A549 (cell line): ENCODE measurements at regions not wholly inside any gene's neighbourhood (a gene's known extent, or its start where the extent isn't known, plus 50 kb on each side); places are given as distances from the start of the nearest gene placed in this dataset.
A peak's percentile ranks its signal among the peaks of the same experiment; 100 is the strongest.

Experiments
- ATAC-seq, 2 experiments: fragments of 200-7000 bp in 1 of 2; fragments of >200 bp in 1 of 2; cut with Nextera tagmentation in 1 of 2; cut with Tn5 transposase in 1 of 2; 3 replicates each; pipeline versions ENCODE4 v1.8.0 to v1.9.1; 2018 to 2020; ENCODE audit warnings: mild to moderate bottlenecking in 1 of 2, moderate library complexity in 1 of 2
- CTCF ChIA-PET: fragments of 300-600 bp; sonication (Branson Sonifier 250); formaldehyde crosslinking; extraction: SDS; loops from one replicate; lab custom pipeline; 2021; ENCODE audit warnings: antibody characterized with exemption, inconsistent platforms; lab: Yijun Ruan, JAX
- POLR2A ChIA-PET: fragments of 350-600 bp; formaldehyde crosslinking; extraction: SDS; loops from one replicate; lab custom pipeline; 2021; ENCODE audit warnings: antibody characterized with exemption, inconsistent platforms; lab: Yijun Ruan, JAX
- DNase-seq, 2 experiments: peaks; one replicate each; pipeline versions ENCODE4 v3.0.0 to v3.0.0-alpha.2; 2011 to 2016; ENCODE audit warnings: low read depth in 1 of 2, low spot score in 1 of 2
- FAIRE-seq: peaks from 2 replicates; lab custom pipeline; 2011; peaks lifted over from hg19 to GRCh38; lab: Jason Lieb, UNC
- H3K27ac ChIP-seq, 2 experiments: fragments of >200 bp; sonication (Bioruptor Twin); formaldehyde crosslinking; 3 replicates each; pipeline ENCODE4 v1.5.1; 2016 to 2017
- H3K4me1 ChIP-seq: fragments of >200 bp; sonication (Bioruptor Twin); formaldehyde crosslinking; 3 replicates; pipeline ENCODE4 v1.6.1; 2016
- H3K4me2 ChIP-seq: fragments of >200 bp; sonication (Bioruptor Twin); formaldehyde crosslinking; 3 replicates; pipeline ENCODE4 v1.6.1; 2016
- H3K4me3 ChIP-seq: fragments of >200 bp; sonication (Bioruptor Twin); formaldehyde crosslinking; 3 replicates; pipeline ENCODE4 v1.5.1; 2016
- H3K9me3 ChIP-seq: fragments of >200 bp; sonication (Bioruptor Twin); formaldehyde crosslinking; 3 replicates; pipeline ENCODE4 v1.6.1; 2016
- ATOH8 ChIP-seq: fragments of 250-450 bp; sonication (Bioruptor Pico); IDR thresholded peaks from 2 replicates; pipeline ENCODE4 v1.5.0; 2020; ENCODE audit warnings: low read depth, mild to moderate bottlenecking, moderate library complexity
- BCL3 ChIP-seq: fragments of >200 bp; sonication (Bioruptor Twin); formaldehyde crosslinking; IDR thresholded peaks from 3 replicates; pipeline ENCODE4 v1.6.1; 2016
- BHLHE40 ChIP-seq: IDR thresholded peaks from 2 replicates; pipeline ENCODE4 v1.6.1; 2012; ENCODE audit warnings: low read depth, low read length, inconsistent platforms
- CHD4 ChIP-seq: fragments of 200-600 bp; sonication (generic); IDR thresholded peaks from 2 replicates; pipeline ENCODE4 v1.6.1; 2016; ENCODE audit warnings: antibody characterized with exemption, mild to moderate bottlenecking, borderline replicate concordance
- CTCF ChIP-seq: fragments of >200 bp; sonication (Bioruptor Twin); formaldehyde crosslinking; IDR thresholded peaks from 3 replicates; pipeline ENCODE4 v1.5.1; 2016
- ESRRA ChIP-seq: fragments of 150-350 bp; IDR thresholded peaks from 2 replicates; pipeline ENCODE4 v1.6.1; 2014; ENCODE audit warnings: mild to moderate bottlenecking, low read length, borderline replicate concordance
- FOXS1 ChIP-seq: fragments of 250-450 bp; sonication (Bioruptor Pico); IDR thresholded peaks from 2 replicates; pipeline ENCODE4 v1.5.0; 2020; ENCODE audit warnings: mild to moderate bottlenecking, moderate library complexity
- GATA3 ChIP-seq: IDR thresholded peaks from 2 replicates; pipeline ENCODE4 v1.6.1; 2012; ENCODE audit warnings: borderline replicate concordance
- HES2 ChIP-seq: fragments of >200 bp; sonication (Bioruptor Twin); formaldehyde crosslinking; IDR thresholded peaks from 2 replicates; pipeline ENCODE4 v1.6.1; 2016
- HOXA7 ChIP-seq: fragments of 250-450 bp; sonication (Bioruptor Pico); IDR thresholded peaks from 2 replicates; pipeline ENCODE4 v1.5.0; 2020; ENCODE audit warnings: mild to moderate bottlenecking, moderate library complexity
- JUN ChIP-seq, 2 experiments: fragments of >200 bp; sonication (Bioruptor Twin); formaldehyde crosslinking; IDR thresholded peaks; 2 replicates in 1 of 2; 3 replicates in 1 of 2; pipeline ENCODE4 v1.6.1; 2016 to 2017
- JUNB ChIP-seq: fragments of >200 bp; sonication (Bioruptor Twin); formaldehyde crosslinking; IDR thresholded peaks from 2 replicates; pipeline ENCODE4 v1.6.1; 2016
- KDM1A ChIP-seq: fragments of 200-600 bp; sonication (generic); IDR thresholded peaks from 2 replicates; pipeline ENCODE4 v1.6.1; 2016; ENCODE audit warnings: low read depth, mild to moderate bottlenecking
- KDM5A ChIP-seq: fragments of 200-600 bp; sonication (generic); IDR thresholded peaks from 2 replicates; pipeline ENCODE4 v1.6.1; 2016; ENCODE audit warnings: antibody characterized with exemption, mild to moderate bottlenecking
- NFE2L2 ChIP-seq: fragments of 150-350 bp; conservative IDR thresholded peaks from 2 replicates; pipeline ENCODE4 v1.6.1; 2014; ENCODE audit warnings: low read length
- NR3C1 ChIP-seq: fragments of >200 bp; sonication (Bioruptor Twin); formaldehyde crosslinking; IDR thresholded peaks from 3 replicates; pipeline ENCODE4 v1.6.1; 2017
- PBX3 ChIP-seq: IDR thresholded peaks from 2 replicates; pipeline ENCODE4 v1.6.1; 2012
- POLR2AphosphoS2 ChIP-seq: conservative IDR thresholded peaks from 2 replicates; pipeline ENCODE4 v1.6.1; 2012; ENCODE audit warnings: low read length, improper control_type of control experiment, inconsistent platforms
- RAD21 ChIP-seq, 2 experiments: fragments of >200 bp in 1 of 2; sonication (Bioruptor Twin) in 1 of 2; formaldehyde crosslinking in 1 of 2; IDR thresholded peaks in 1 of 2; conservative IDR thresholded peaks in 1 of 2; 2 replicates in 1 of 2; 3 replicates in 1 of 2; pipeline ENCODE4 v1.6.1; 2012 to 2018; ENCODE audit warnings: inconsistent platforms in 1 of 2
- RCOR1 ChIP-seq: fragments of 150-350 bp; IDR thresholded peaks from 2 replicates; pipeline ENCODE4 v1.6.1; 2014; ENCODE audit warnings: antibody characterized with exemption, low read length, low read depth
- RNF2 ChIP-seq: fragments of 200-600 bp; sonication (generic); IDR thresholded peaks from 2 replicates; pipeline ENCODE4 v1.6.1; 2016; ENCODE audit warnings: low read depth, mild to moderate bottlenecking, antibody characterized with exemption, moderate library complexity, borderline replicate concordance
- SMC3 ChIP-seq: fragments of >200 bp; sonication (Bioruptor Twin); formaldehyde crosslinking; IDR thresholded peaks from 3 replicates; pipeline ENCODE4 v1.6.1; 2018; ENCODE audit warnings: inconsistent platforms
- ZSCAN20 ChIP-seq: fragments of 250-450 bp; sonication (Bioruptor Pico); IDR thresholded peaks from 2 replicates; pipeline ENCODE4 v1.8.0; 2022; ENCODE audit warnings: mild to moderate bottlenecking, moderate library complexity
- whole genome bisulfite sequencing: methylation state at CpG from one replicate; pipeline ENCODE4 v1.1.6; 2017; ENCODE audit errors: missing lambda C conversion rate; 5-methylcytosine and 5-hydroxymethylcytosine counted together

GRCh38 chr1:79852004-79852403, 845.5 kb upstream of the ADGRL4 start:
- TF ChIP-seq ESRRA (no peak), GATA3 (no peak), HES2 (no peak), CTCF (0 out of 3 replicates have a peak, but pooled peaks have one; percentile 7), RAD21 (conservative IDR thresholded peaks at IDR 0.05 in 1 of 2, IDR thresholded peaks at IDR 0.05 in 1 of 2) (peak in 1 of 2 experiments; percentile 12; a peak in 1 of 5 replicates), HOXA7 (no peak)
- POLR2A ChIA-PET: no interaction called here
- Histone ChIP-seq H3K4me2 (no peak overlapping the region), H3K9me3 (no peaks in the 10 kb centered on the region), H3K4me3 (no peak overlapping the region), H3K27ac (no peak overlapping the region), H3K4me1 (no peaks in the 10 kb centered on the region)
- FAIRE-seq: no peak
- peak in 1 of 2 experiments; percentile 56; a peak in 2 of 6 replicates for ATAC-seq
- WGBS: 13% methylated on average over 3 of the region's 3 CpGs
- no peak for DNase-seq
- CTCF ChIA-PET: no interaction called here

- no peaks in the 10 kb centered on the region for H3K9me3 ChIP-seq
- TF ChIP-seq CHD4 (no peak), NFE2L2 (no peak), ATOH8 (CRISPR knock-in tag) (no peak), BHLHE40 (no peak), BCL3 (no peak), PBX3 (no peak), NR3C1 (no peak), ZSCAN20 (CRISPR knock-in tag) (no peak), RCOR1 (no peak), RNF2 (no peak), SMC3 (no peak), POLR2AphosphoS2 (no peak), KDM1A (no peak), KDM5A (no peak), JUN (IDR thresholded peaks at IDR 0.05) (no peak), JUNB (no peak), FOXS1 (CRISPR knock-in tag) (no peak), ESRRA (no peak)
- WGBS: 53% methylated on average over 1 of the region's 1 CpG
- H3K4me1 ChIP-seq: no peaks in the 10 kb centered on the region
- no peak overlapping the region for H3K4me3 ChIP-seq
- ChIA-PET POLR2A (no interaction called here), CTCF (no interaction called here)
- H3K4me2 ChIP-seq: no peak overlapping the region
- ATAC-seq: no peak
- H3K27ac ChIP-seq: no peak overlapping the region
- DNase-seq: no peak
- FAIRE-seq: no peak
Measured at GRCh38 chr1:79849388-79849787, 842.9 kb upstream of the ADGRL4 start.
